ENCODE measurements at regions not wholly inside any gene's neighbourhood (a gene's known extent, or its start where the extent isn't known, plus 50 kb on each side); places are given as distances from the start of the nearest gene placed in this dataset.

DNA sequence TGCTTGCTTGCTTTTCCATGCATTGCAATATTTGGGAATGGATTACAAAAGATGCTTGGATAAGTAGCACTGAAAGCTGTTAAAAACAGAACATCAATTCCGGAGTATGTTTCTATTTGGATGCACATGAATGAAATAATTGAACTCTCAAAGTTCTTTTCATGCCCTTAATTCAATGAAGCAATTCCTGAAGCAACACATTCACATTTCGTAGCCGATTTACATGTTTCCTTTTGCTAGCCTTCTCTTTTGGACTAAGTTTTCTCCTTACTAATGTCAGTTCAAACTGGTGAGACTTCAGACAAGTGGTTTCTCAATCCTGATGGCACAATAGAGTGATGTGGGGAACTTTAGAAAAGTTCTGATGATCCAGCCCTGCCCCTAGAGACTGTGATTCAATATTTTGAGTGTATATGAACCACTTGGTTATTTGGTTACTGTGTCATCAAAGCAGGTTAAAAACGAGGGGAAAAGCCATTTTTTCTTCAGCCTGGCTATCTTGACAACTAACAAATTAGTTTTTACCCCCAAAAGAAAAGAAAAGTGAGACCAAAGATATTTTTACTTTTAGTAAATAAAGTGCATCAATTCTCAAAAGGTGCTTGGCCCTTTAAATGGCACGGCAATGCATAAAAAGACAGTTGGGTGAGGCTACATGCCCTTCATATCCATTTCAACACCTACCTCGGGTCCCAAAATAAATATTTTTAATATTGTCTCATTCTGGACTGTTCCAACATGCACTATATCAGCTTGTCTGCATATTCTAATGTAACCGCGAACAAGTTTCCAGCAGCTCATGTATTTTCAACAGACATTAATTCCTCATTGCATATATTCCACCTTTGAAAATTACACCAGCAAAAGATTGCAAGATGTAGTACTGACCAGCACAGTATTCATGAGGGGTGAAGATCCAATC, 90.1 kb upstream of the RPL34 start:
- DNase-seq (ENCODE audit: low read depth, low spot score), result no peak
- in situ Hi-C loops (cut with HindIII; ENCODE audit: low sequenced_read_pairs), result no loop called here
- TF ChIP-seq, protein P1, sequence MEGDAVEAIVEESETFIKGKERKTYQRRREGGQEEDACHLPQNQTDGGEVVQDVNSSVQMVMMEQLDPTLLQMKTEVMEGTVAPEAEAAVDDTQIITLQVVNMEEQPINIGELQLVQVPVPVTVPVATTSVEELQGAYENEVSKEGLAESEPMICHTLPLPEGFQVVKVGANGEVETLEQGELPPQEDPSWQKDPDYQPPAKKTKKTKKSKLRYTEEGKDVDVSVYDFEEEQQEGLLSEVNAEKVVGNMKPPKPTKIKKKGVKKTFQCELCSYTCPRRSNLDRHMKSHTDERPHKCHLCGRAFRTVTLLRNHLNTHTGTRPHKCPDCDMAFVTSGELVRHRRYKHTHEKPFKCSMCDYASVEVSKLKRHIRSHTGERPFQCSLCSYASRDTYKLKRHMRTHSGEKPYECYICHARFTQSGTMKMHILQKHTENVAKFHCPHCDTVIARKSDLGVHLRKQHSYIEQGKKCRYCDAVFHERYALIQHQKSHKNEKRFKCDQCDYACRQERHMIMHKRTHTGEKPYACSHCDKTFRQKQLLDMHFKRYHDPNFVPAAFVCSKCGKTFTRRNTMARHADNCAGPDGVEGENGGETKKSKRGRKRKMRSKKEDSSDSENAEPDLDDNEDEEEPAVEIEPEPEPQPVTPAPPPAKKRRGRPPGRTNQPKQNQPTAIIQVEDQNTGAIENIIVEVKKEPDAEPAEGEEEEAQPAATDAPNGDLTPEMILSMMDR (IDR thresholded peaks at IDR 0.05; ENCODE audit: low read depth, low read length), result no peak

DNA sequence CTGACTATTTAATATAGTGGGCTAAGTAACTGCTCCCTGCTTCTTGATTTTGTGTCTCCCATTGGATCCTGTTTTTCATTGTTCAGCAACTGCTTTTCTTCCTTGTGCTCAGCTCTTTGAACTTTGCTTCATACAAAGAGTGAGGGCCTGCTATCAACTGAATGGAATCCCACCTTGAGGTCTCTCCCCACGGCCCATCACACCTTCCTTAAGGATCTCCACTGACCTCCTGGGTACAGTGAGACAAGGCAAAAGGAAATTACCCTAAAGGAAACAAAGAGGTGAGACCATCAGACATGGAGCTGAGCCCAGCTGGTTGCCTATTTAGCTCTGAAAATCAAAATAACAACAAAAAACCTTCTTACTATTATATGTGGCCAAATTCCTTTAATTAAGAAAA, 91.3 kb upstream of the RPL34 start:
- no peak overlapping the region for H3K4me3 ChIP-seq (ENCODE audit: low read depth, low read length)
- TF ChIP-seq, protein P1 (IDR thresholded peaks at IDR 0.05; ENCODE audit: low read depth, low read length), result no peak
- DNase-seq (ENCODE audit: low read depth, low spot score), result no peak
- in situ Hi-C loops (cut with HindIII; ENCODE audit: low sequenced_read_pairs), result no loop called here

More for the DNA sequence above, 90.1 kb upstream of the RPL34 start:
- H3K4me3 ChIP-seq (ENCODE audit: low read depth, low read length), result no peak overlapping the region

DNA sequence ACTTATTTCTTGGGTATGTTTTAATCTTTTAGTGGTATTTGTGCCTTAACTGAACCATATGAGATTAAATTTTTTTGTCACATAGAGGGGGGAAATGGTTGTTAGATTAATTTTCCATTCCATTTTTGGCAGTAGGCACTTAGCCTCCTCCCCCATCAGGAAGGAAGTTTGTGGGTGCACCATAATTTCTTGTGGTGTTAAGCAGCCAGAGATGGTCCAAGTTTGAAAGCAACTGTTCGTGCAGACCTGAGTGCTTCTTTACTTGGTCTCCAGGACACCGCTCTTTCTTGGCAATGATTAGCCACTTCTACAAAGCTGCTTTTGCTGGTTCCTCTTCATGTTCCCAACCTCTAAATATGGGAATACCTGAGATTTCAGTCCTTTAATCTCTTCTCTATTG, 92.7 kb upstream of the RPL34 start:
- H3K4me3 ChIP-seq (ENCODE audit: low read depth, low read length), result no peak overlapping the region
- no peak for DNase-seq (ENCODE audit: low read depth, low spot score)
- TF ChIP-seq, protein P1 (IDR thresholded peaks at IDR 0.05; ENCODE audit: low read depth, low read length), result no peak
- in situ Hi-C loops (cut with HindIII; ENCODE audit: low sequenced_read_pairs), result no loop called here

DNA sequence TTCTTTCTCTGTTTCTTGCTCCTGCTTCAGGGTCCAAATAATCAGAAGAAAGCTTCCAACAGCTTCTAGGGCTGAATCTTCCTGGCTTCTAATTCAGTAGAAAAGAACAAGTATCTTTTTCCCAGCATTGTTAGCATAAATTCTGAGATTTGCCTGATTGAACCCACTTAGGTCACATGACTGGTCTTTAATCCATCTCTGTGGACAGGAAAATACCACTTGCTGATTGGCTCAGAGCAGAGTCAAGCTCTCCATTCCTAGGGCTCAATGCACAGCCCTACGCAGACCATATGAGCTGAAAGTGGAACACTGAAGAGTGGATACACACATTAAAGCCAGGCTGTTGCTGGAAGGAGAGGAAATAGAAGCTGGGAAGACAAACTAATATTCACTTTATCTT, 99.6 kb upstream of the RPL34 start:
- in situ Hi-C loops (cut with HindIII; ENCODE audit: low sequenced_read_pairs), result no loop called here
- H3K4me3 ChIP-seq (ENCODE audit: low read depth, low read length), result no peak overlapping the region
- TF ChIP-seq, protein P1 (IDR thresholded peaks at IDR 0.05; ENCODE audit: low read depth, low read length), result no peak
- no peak for DNase-seq (ENCODE audit: low read depth, low spot score)

DNA sequence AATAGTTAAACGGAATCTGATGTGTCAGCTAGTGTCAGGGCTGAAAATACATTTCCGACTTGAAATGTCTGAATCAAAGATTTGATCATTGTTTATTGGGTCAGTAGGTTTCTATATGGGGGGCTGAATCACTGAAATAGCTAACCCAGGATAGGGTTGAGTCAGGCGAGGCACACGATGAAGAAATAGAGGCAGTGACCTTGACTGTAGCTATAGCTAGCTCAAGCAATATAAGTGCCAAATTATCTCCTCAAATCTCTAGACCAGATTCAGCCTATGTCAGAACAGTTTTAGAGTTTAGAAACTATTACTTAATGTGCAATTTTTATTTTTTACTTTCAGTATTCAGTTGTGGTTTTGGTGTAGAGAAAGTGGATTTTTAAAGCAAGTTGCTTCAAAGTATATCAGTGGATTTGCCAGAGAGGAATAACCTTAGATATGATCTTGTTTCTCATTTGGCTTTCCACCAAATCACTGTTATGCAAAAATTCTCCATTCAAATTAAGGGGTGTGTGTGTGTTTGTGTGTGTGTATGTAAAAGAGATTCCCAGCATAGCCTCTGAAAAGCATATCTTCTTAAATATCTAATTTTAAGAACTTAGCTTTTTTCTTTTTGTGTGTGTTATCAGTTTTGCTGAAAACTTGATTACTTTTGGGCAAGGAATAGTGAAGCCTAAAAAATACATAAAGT, 100.3 kb upstream of the RPL34 start:
- no peak for DNase-seq (ENCODE audit: low read depth, low spot score)
- TF ChIP-seq, protein P1 (IDR thresholded peaks at IDR 0.05; ENCODE audit: low read depth, low read length), result no peak
- in situ Hi-C loops (cut with HindIII; ENCODE audit: low sequenced_read_pairs), result no loop called here

DNA sequence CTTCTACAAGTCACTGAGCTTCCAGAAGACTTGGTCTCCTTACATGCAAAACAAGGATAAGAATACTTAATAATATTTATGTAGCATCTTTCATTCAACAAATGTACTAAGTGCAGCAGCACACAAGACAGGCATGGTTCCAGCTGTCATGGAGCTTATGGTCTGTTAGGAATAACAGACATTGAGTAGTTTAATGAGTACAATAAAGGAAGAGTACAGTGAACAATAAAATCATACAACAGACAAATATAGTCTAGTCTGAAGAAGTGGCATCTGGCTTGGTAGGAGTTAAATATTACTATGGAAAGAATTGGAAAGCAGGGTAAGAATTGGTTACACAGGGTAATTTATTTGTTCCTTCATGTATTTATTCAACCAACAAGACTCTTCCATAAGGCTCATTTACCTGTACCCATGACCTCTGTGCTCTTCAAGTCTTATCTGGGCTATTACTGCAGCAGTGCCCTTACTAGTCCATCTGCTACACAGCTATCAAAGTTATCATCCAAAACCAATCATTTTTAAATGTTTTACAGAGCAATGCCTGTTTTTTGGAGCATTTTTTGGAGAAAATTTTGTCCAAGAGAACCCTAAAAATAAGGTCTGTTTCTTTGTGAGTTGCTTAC, 101.1 kb upstream of the RPL34 start:
- DNase-seq (ENCODE audit: low read depth, low spot score), result no peak
- in situ Hi-C loops (cut with HindIII; ENCODE audit: low sequenced_read_pairs), result no loop called here
- TF ChIP-seq, protein P1 (IDR thresholded peaks at IDR 0.05; ENCODE audit: low read depth, low read length), result no peak
- H3K4me3 ChIP-seq (ENCODE audit: low read depth, low read length), result no peak overlapping the region

More for the DNA sequence above, 100.3 kb upstream of the RPL34 start:
- no peak overlapping the region for H3K4me3 ChIP-seq (ENCODE audit: low read depth, low read length)
